Activated naive CD4-positive, alpha-beta T cell treated with anti-CD3 and anti-CD28 coated beads, Interleukin-2, amount 10 ng/mL, durations not matched to agents 7 days and 5 days (primary cell): ENCODE measurements at regions not wholly inside any gene's neighbourhood (a gene's known extent, or its start where the extent isn't known, plus 50 kb on each side); places are given as distances from the start of the nearest gene placed in this dataset.
"Not testable (repeated sequence)": the region's sequence is repeated elsewhere in the genome, so short reads cannot be mapped to it uniquely, and the experiment has no call there.

Experiments
- CTCF ChIA-PET: fragments of 350-600 bp; sonication (Branson Sonifier 250); formaldehyde crosslinking; loops from one replicate; lab custom pipeline; 2021; ENCODE audit warnings: antibody characterized with exemption; lab: Charles Lee
- DNase-seq: peaks from one replicate; pipeline ENCODE4 v3.0.0-alpha.2; 2020
- H3K27ac Mint-ChIP-seq: one replicate; pipeline ENCODE4 v1.8.0; 2021; ENCODE audit warnings: mild to moderate bottlenecking, moderate library complexity, mixed read lengths
- H3K27me3 Mint-ChIP-seq: one replicate; pipeline ENCODE4 v1.8.0; 2021; ENCODE audit warnings: mild to moderate bottlenecking, mixed read lengths
- H3K36me3 Mint-ChIP-seq: one replicate; pipeline ENCODE4 v1.8.0; 2021; ENCODE audit warnings: mixed read lengths
- H3K4me1 Mint-ChIP-seq: one replicate; pipeline ENCODE4 v1.8.0; 2021; ENCODE audit warnings: mixed read lengths
- H3K4me3 Mint-ChIP-seq: one replicate; pipeline ENCODE4 v1.8.0; 2021; ENCODE audit warnings: mild to moderate bottlenecking, moderate library complexity, mixed read lengths
- H3K9me3 Mint-ChIP-seq: one replicate; pipeline ENCODE4 v1.8.0; 2021; ENCODE audit warnings: mixed read lengths

- no peaks in the 10 kb centered on the region for H3K4me1 Mint-ChIP-seq
Measured at GRCh38 chr1:115545096-115545720, 96.6 kb upstream of the VANGL1 start.

GRCh38 chr1:115544131-115544530, 97.6 kb upstream of the VANGL1 start:
- H3K4me1 Mint-ChIP-seq, result no peaks in the 10 kb centered on the region
- H3K9me3 Mint-ChIP-seq, result no peaks in the 10 kb centered on the region
- no peak for DNase-seq
- H3K4me3 Mint-ChIP-seq, result no peak overlapping the region
- no peaks in the 10 kb centered on the region for H3K36me3 Mint-ChIP-seq
- peaks cover 9% of the 10 kb centered on the region for H3K27me3 Mint-ChIP-seq
- H3K27ac Mint-ChIP-seq, result no peak overlapping the region
- CTCF ChIA-PET, result no interaction called here

More at GRCh38 chr1:115545096-115545720, 96.6 kb upstream of the VANGL1 start:
- no peak overlapping the region for H3K27ac Mint-ChIP-seq
- H3K27me3 Mint-ChIP-seq, result peaks cover 14% of the 10 kb centered on the region
- H3K4me3 Mint-ChIP-seq, result no peak overlapping the region
- CTCF ChIA-PET, result no interaction called here
- H3K36me3 Mint-ChIP-seq, result no peaks in the 10 kb centered on the region
- H3K9me3 Mint-ChIP-seq, result no peaks in the 10 kb centered on the region
- DNase-seq, result no peak

GRCh38 chr1:115543247-115543646, 98.5 kb upstream of the VANGL1 start:
- H3K27ac Mint-ChIP-seq, result no peak overlapping the region
- no peaks in the 10 kb centered on the region for H3K36me3 Mint-ChIP-seq
- CTCF ChIA-PET, result no interaction called here
- peaks cover 7% of the 10 kb centered on the region for H3K27me3 Mint-ChIP-seq
- no peaks in the 10 kb centered on the region for H3K9me3 Mint-ChIP-seq
- no peak overlapping the region for H3K4me3 Mint-ChIP-seq
- H3K4me1 Mint-ChIP-seq, result no peaks in the 10 kb centered on the region
- no peak for DNase-seq

- H3K27me3 Mint-ChIP-seq, result no peaks in the 10 kb centered on the region
- H3K9me3 Mint-ChIP-seq, result no peaks in the 10 kb centered on the region
- H3K4me3 Mint-ChIP-seq, result no peak overlapping the region
- no peak for DNase-seq
- H3K36me3 Mint-ChIP-seq, result no peaks in the 10 kb centered on the region
- H3K27ac Mint-ChIP-seq, result no peak overlapping the region
- CTCF ChIA-PET, result no interaction called here
- no peaks in the 10 kb centered on the region for H3K4me1 Mint-ChIP-seq
Measured at GRCh38 chr1:115539736-115540135, 102.0 kb upstream of the VANGL1 start.

GRCh38 chr1:115539061-115539460, 102.7 kb upstream of the VANGL1 start:
- Mint-ChIP-seq H3K27ac (no peak overlapping the region), H3K4me1 (no peaks in the 10 kb centered on the region), H3K27me3 (no peaks in the 10 kb centered on the region), H3K36me3 (no peaks in the 10 kb centered on the region), H3K4me3 (no peak overlapping the region), H3K9me3 (no peaks in the 10 kb centered on the region)
- CTCF ChIA-PET, result interaction anchor here (0.6 kb wide), 1 partner anchor 249 kb away, joined by 3 read pairs; no protein-coding TSS in a partner anchor
- no peak for DNase-seq

- H3K27me3 Mint-ChIP-seq, result no peaks in the 10 kb centered on the region
- H3K4me1 Mint-ChIP-seq, result no peaks in the 10 kb centered on the region
- no peaks in the 10 kb centered on the region for H3K9me3 Mint-ChIP-seq
- no peaks in the 10 kb centered on the region for H3K36me3 Mint-ChIP-seq
- H3K27ac Mint-ChIP-seq, result no peak overlapping the region
- no peak for DNase-seq
- CTCF ChIA-PET, result interaction anchor here (0.6 kb wide), 1 partner anchor 249 kb away, joined by 3 read pairs; no protein-coding TSS in a partner anchor
- no peak overlapping the region for H3K4me3 Mint-ChIP-seq
Measured at GRCh38 chr1:115538579-115538978, 103.2 kb upstream of the VANGL1 start.

GRCh38 chr1:115537415-115537814, 104.4 kb upstream of the VANGL1 start:
- Mint-ChIP-seq H3K4me3 (no peak overlapping the region), H3K27ac (no peak overlapping the region), H3K36me3 (no peaks in the 10 kb centered on the region), H3K9me3 (no peaks in the 10 kb centered on the region), H3K27me3 (no peaks in the 10 kb centered on the region), H3K4me1 (no peaks in the 10 kb centered on the region)
- DNase-seq, result no peak
- CTCF ChIA-PET, result no interaction called here

GRCh38 chr1:115536279-115536816, 105.4 kb upstream of the VANGL1 start:
- DNase-seq, result no peak
- H3K9me3 Mint-ChIP-seq, result no peaks in the 10 kb centered on the region
- H3K27ac Mint-ChIP-seq, result no peak overlapping the region
- no peaks in the 10 kb centered on the region for H3K4me1 Mint-ChIP-seq
- CTCF ChIA-PET, result no interaction called here
- H3K27me3 Mint-ChIP-seq, result no peaks in the 10 kb centered on the region
- H3K4me3 Mint-ChIP-seq, result no peak overlapping the region
- no peaks in the 10 kb centered on the region for H3K36me3 Mint-ChIP-seq

GRCh38 chr1:115534106-115534505, 107.7 kb upstream of the VANGL1 start:
- no peak for DNase-seq
- H3K4me1 Mint-ChIP-seq, result no peaks in the 10 kb centered on the region
- H3K9me3 Mint-ChIP-seq, result no peaks in the 10 kb centered on the region
- CTCF ChIA-PET, result no interaction called here
- H3K36me3 Mint-ChIP-seq, result no peaks in the 10 kb centered on the region
- H3K27ac Mint-ChIP-seq, result no peak overlapping the region
- H3K27me3 Mint-ChIP-seq, result no peaks in the 10 kb centered on the region
- no peak overlapping the region for H3K4me3 Mint-ChIP-seq

- CTCF ChIA-PET, result no interaction called here
- H3K27me3 Mint-ChIP-seq, result peaks cover 3% of the 10 kb centered on the region
Measured at GRCh38 chr1:115531631-115532264, 110.0 kb upstream of the VANGL1 start.

GRCh38 chr1:115530407-115530806, 111.4 kb upstream of the VANGL1 start:
- H3K27me3 Mint-ChIP-seq, result peaks cover 3% of the 10 kb centered on the region
- CTCF ChIA-PET, result interaction anchor here (0.6 kb wide), 1 partner anchor 11 kb away, joined by 3 read pairs; no protein-coding TSS in a partner anchor
- H3K4me1 Mint-ChIP-seq, result no peaks in the 10 kb centered on the region
- H3K9me3 Mint-ChIP-seq, result no peaks in the 10 kb centered on the region
- no peaks in the 10 kb centered on the region for H3K36me3 Mint-ChIP-seq
- H3K27ac Mint-ChIP-seq, result no peak overlapping the region
- no peak for DNase-seq
- no peak overlapping the region for H3K4me3 Mint-ChIP-seq

More at GRCh38 chr1:115531631-115532264, 110.0 kb upstream of the VANGL1 start:
- Mint-ChIP-seq H3K4me3 (no peak overlapping the region), H3K4me1 (no peaks in the 10 kb centered on the region), H3K27ac (no peak overlapping the region), H3K36me3 (no peaks in the 10 kb centered on the region), H3K9me3 (no peaks in the 10 kb centered on the region)
- DNase-seq, result no peak

GRCh38 chr1:115529216-115529897, 112.4 kb upstream of the VANGL1 start:
- Mint-ChIP-seq H3K36me3 (no peaks in the 10 kb centered on the region), H3K4me3 (no peak overlapping the region), H3K27me3 (peaks cover 3% of the 10 kb centered on the region), H3K4me1 (no peaks in the 10 kb centered on the region), H3K9me3 (no peaks in the 10 kb centered on the region), H3K27ac (no peak overlapping the region)
- CTCF ChIA-PET, result no interaction called here
- DNase-seq, result no peak

- CTCF ChIA-PET, DNase-seq: not testable (repeated sequence)
Measured at GRCh38 chr1:115528336-115528735, 113.4 kb upstream of the VANGL1 start.

GRCh38 chr1:115527746-115528145, 114.0 kb upstream of the VANGL1 start:
- Mint-ChIP-seq H3K4me3 (no peak overlapping the region), H3K9me3 (no peaks in the 10 kb centered on the region), H3K27me3 (peaks cover 3% of the 10 kb centered on the region), H3K4me1 (no peaks in the 10 kb centered on the region), H3K27ac (no peak overlapping the region), H3K36me3 (no peaks in the 10 kb centered on the region)
- CTCF ChIA-PET, result no interaction called here
- no peak for DNase-seq

More at GRCh38 chr1:115528336-115528735, 113.4 kb upstream of the VANGL1 start:
- not testable (repeated sequence) for H3K27ac Mint-ChIP-seq, H3K4me1 Mint-ChIP-seq, H3K36me3 Mint-ChIP-seq, H3K27me3 Mint-ChIP-seq, H3K9me3 Mint-ChIP-seq, H3K4me3 Mint-ChIP-seq
